WTC11 (cell line): ENCODE measurements at regions not wholly inside any gene's neighbourhood (a gene's known extent, or its start where the extent isn't known, plus 50 kb on each side); places are given as distances from the start of the nearest gene placed in this dataset.

ENCODE experiments used
- ATAC-seq: fragments of 200-7000 bp; cut with Tn5 transposase; 2 replicates; pipeline ENCODE4 v1.10.0; 2021; ENCODE audit warnings: mild to moderate bottlenecking, moderate library complexity
- CTCF ChIA-PET: fragments of 300-600 bp; sonication (Branson Sonifier 250); formaldehyde crosslinking; loops from one replicate; lab custom pipeline; 2021; ENCODE audit warnings: antibody characterized with exemption; lab: Charles Lee
- POLR2A ChIA-PET: fragments of 350-600 bp; sonication (Branson Sonifier 250); formaldehyde crosslinking; loops from one replicate; lab custom pipeline; 2021; ENCODE audit warnings: antibody characterized with exemption; lab: Charles Lee
- DNase-seq: peaks from one replicate; pipeline ENCODE4 v3.0.0; 2021; ENCODE audit warnings: low spot score
- H3K27ac Mint-ChIP-seq: 2 replicates; pipeline ENCODE4 v1.8.0; 2021; ENCODE audit warnings: mixed read lengths
- H3K27me3 Mint-ChIP-seq: 2 replicates; pipeline ENCODE4 v1.8.0; 2021; ENCODE audit warnings: low read depth, mild to moderate bottlenecking, moderate library complexity, mixed read lengths
- H3K36me3 Mint-ChIP-seq: 2 replicates; pipeline ENCODE4 v1.8.0; 2021; ENCODE audit warnings: mixed read lengths
- H3K4me1 Mint-ChIP-seq: 2 replicates; pipeline ENCODE4 v1.8.0; 2022; ENCODE audit warnings: mixed read lengths
- H3K4me3 Mint-ChIP-seq: 2 replicates; pipeline ENCODE4 v1.8.0; 2021; ENCODE audit warnings: mild to moderate bottlenecking, moderate library complexity, mixed read lengths
- H3K9me3 Mint-ChIP-seq: 2 replicates; pipeline ENCODE4 v1.8.0; 2021; ENCODE audit warnings: mixed read lengths
- ATF1 ChIP-seq: sonication (generic); formaldehyde crosslinking; IDR thresholded peaks from 2 replicates; pipeline ENCODE4 v1.8.1; 2023; ENCODE audit warnings: mild to moderate bottlenecking, moderate library complexity, missing genetic modification reagents
- CREB1 ChIP-seq: sonication (generic); formaldehyde crosslinking; IDR thresholded peaks from 2 replicates; pipeline ENCODE4 v1.8.0; 2023; ENCODE audit warnings: mild to moderate bottlenecking, missing genetic modification reagents
- E2F4 ChIP-seq: sonication (generic); formaldehyde crosslinking; IDR thresholded peaks from 2 replicates; pipeline ENCODE4 v1.8.1; 2022; ENCODE audit warnings: low read depth, mild to moderate bottlenecking, moderate library complexity, missing genetic modification reagents, borderline replicate concordance
- ELF4 ChIP-seq: sonication (generic); formaldehyde crosslinking; IDR thresholded peaks from 2 replicates; pipeline ENCODE4 v1.8.1; 2022; ENCODE audit warnings: low read depth, mild to moderate bottlenecking, moderate library complexity, missing genetic modification reagents
- FOXP4 ChIP-seq: sonication (generic); formaldehyde crosslinking; IDR thresholded peaks from 2 replicates; pipeline ENCODE4 v1.8.0; 2022; ENCODE audit warnings: mild to moderate bottlenecking, missing genetic modification reagents
- GABPB1 ChIP-seq: sonication (generic); formaldehyde crosslinking; IDR thresholded peaks from 2 replicates; pipeline ENCODE4 v1.8.1; 2023; ENCODE audit warnings: mild to moderate bottlenecking, missing genetic modification reagents
- GRHL2 ChIP-seq: fragments of 250-450 bp; sonication (Bioruptor Pico); IDR thresholded peaks from 2 replicates; pipeline ENCODE4 v1.8.0; 2022; ENCODE audit warnings: mild to moderate bottlenecking, moderate library complexity; ENCODE audit not compliant: insufficient replicate concordance, severe bottlenecking
- HMGA2 ChIP-seq: fragments of 250-450 bp; sonication (Bioruptor Pico); IDR thresholded peaks from 2 replicates; pipeline ENCODE4 v1.4.0; 2021; ENCODE audit warnings: mild to moderate bottlenecking, moderate library complexity
- NR3C1 ChIP-seq: sonication (generic); formaldehyde crosslinking; conservative IDR thresholded peaks from 2 replicates; pipeline ENCODE4 v1.8.1; 2023; ENCODE audit warnings: low read depth, mild to moderate bottlenecking, missing genetic modification reagents
- RELA ChIP-seq: sonication (generic); formaldehyde crosslinking; IDR thresholded peaks from 2 replicates; pipeline ENCODE4 v1.8.1; 2022; ENCODE audit warnings: missing genetic modification reagents, mild to moderate bottlenecking, borderline replicate concordance
- SOX15 ChIP-seq: fragments of 250-450 bp; sonication (Bioruptor Pico); IDR thresholded peaks from 2 replicates; pipeline ENCODE4 v1.9.0; 2021; ENCODE audit warnings: mild to moderate bottlenecking
- TEAD1 ChIP-seq: sonication (generic); formaldehyde crosslinking; IDR thresholded peaks from 2 replicates; pipeline ENCODE4 v1.8.0; 2022; ENCODE audit warnings: mild to moderate bottlenecking, missing genetic modification reagents
- ZBTB21 ChIP-seq: sonication (generic); formaldehyde crosslinking; IDR thresholded peaks from 2 replicates; pipeline ENCODE4 v1.8.1; 2023; ENCODE audit warnings: mild to moderate bottlenecking, missing genetic modification reagents, borderline replicate concordance
- ZNF263 ChIP-seq: sonication (generic); formaldehyde crosslinking; IDR thresholded peaks from 2 replicates; pipeline ENCODE4 v1.8.1; 2022; ENCODE audit warnings: low read depth, mild to moderate bottlenecking, moderate library complexity, missing genetic modification reagents
- ZNF396 ChIP-seq: fragments of 250-450 bp; sonication (Bioruptor Pico); IDR thresholded peaks from 2 replicates; pipeline ENCODE4 v1.8.0; 2021; ENCODE audit warnings: mild to moderate bottlenecking, moderate library complexity, borderline replicate concordance
- ZNF671 ChIP-seq: fragments of 250-450 bp; sonication (Bioruptor Pico); IDR thresholded peaks from 2 replicates; pipeline ENCODE4 v1.8.0; 2021; ENCODE audit warnings: mild to moderate bottlenecking
- ZSCAN18 ChIP-seq: fragments of 250-450 bp; sonication (Bioruptor Pico); IDR thresholded peaks from 2 replicates; pipeline ENCODE4 v2.1.2; 2022; ENCODE audit warnings: mild to moderate bottlenecking, moderate library complexity
- TF ChIP-seq, protein P1 (sequence below): fragments of 250-450 bp; sonication (Bioruptor Pico); IDR thresholded peaks from 2 replicates; pipeline ENCODE4 v1.9.0; 2021; ENCODE audit warnings: mild to moderate bottlenecking
- TF ChIP-seq, protein P2 (sequence below): sonication (generic); formaldehyde crosslinking; IDR thresholded peaks from 2 replicates; pipeline ENCODE4 v1.8.1; 2023; ENCODE audit warnings: mild to moderate bottlenecking, missing genetic modification reagents, moderate library complexity
- TF ChIP-seq, protein P3 (sequence below): sonication (generic); formaldehyde crosslinking; IDR thresholded peaks from 2 replicates; pipeline ENCODE4 v1.8.0; 2022; ENCODE audit warnings: mild to moderate bottlenecking, missing genetic modification reagents
- TF ChIP-seq, protein P4 (sequence below): sonication (generic); formaldehyde crosslinking; IDR thresholded peaks from 2 replicates; pipeline ENCODE4 v1.8.1; 2022; ENCODE audit warnings: mild to moderate bottlenecking, moderate library complexity, missing genetic modification reagents
- TF ChIP-seq, protein P5 (sequence below): sonication (generic); formaldehyde crosslinking; IDR thresholded peaks from 2 replicates; pipeline ENCODE4 v1.8.0; 2023; ENCODE audit warnings: missing genetic modification reagents

DNA sequence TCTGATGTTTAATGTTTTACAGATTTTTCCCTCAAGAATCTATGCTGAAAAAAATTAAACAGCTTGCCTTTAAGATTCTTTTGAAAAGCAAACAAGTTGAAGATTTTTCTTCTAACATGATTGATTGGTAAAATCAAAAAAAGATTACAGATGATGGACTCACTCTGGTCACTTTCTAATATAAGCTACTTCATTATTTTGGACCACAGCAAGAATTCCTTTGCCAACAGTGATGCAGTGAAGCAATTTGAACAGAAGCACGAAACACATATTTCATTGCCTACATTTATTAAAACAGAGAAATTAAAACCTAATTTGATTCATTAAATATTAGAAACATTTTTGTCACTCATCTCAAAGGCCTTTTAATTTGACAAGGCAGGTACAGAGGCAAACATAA is 82.1 kb upstream of the SGCE start:
- Mint-ChIP-seq H3K4me3 (no peak overlapping the region), H3K9me3 (peaks cover 4% of the 10 kb centered on the region; the same call in 1 of the 2 replicates), H3K27ac (no peak overlapping the region), H3K36me3 (no peaks in the 10 kb centered on the region)
- no peak for ATAC-seq
- no peak for TF ChIP-seq RELA (CRISPR knock-in tag)
- TF ChIP-seq TEAD1 (CRISPR knock-in tag), result no peak
- no peak for TF ChIP-seq ZSCAN18
- TF ChIP-seq ZNF671, result no peak
- no peak for TF ChIP-seq HMGA2 (CRISPR knock-in tag)
- no peak for TF ChIP-seq ELF4 (CRISPR knock-in tag)
- TF ChIP-seq, protein P1, sequence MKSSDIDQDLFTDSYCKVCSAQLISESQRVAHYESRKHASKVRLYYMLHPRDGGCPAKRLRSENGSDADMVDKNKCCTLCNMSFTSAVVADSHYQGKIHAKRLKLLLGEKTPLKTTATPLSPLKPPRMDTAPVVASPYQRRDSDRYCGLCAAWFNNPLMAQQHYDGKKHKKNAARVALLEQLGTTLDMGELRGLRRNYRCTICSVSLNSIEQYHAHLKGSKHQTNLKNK (CRISPR knock-in tag), result no peak
- TF ChIP-seq GRHL2 (CRISPR knock-in tag), result no peak
- no peak for TF ChIP-seq FOXP4
- TF ChIP-seq, protein P2, sequence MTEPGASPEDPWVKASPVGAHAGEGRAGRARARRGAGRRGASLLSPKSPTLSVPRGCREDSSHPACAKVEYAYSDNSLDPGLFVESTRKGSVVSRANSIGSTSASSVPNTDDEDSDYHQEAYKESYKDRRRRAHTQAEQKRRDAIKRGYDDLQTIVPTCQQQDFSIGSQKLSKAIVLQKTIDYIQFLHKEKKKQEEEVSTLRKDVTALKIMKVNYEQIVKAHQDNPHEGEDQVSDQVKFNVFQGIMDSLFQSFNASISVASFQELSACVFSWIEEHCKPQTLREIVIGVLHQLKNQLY (CRISPR knock-in tag), result no peak
- TF ChIP-seq, protein P3, sequence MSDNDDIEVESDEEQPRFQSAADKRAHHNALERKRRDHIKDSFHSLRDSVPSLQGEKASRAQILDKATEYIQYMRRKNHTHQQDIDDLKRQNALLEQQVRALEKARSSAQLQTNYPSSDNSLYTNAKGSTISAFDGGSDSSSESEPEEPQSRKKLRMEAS, result no peak
- TF ChIP-seq, protein P4, sequence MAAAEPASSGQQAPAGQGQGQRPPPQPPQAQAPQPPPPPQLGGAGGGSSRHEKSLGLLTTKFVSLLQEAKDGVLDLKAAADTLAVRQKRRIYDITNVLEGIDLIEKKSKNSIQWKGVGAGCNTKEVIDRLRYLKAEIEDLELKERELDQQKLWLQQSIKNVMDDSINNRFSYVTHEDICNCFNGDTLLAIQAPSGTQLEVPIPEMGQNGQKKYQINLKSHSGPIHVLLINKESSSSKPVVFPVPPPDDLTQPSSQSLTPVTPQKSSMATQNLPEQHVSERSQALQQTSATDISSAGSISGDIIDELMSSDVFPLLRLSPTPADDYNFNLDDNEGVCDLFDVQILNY (CRISPR knock-in tag), result no peak
- TF ChIP-seq E2F4 (CRISPR knock-in tag), result no peak
- TF ChIP-seq, all 79 proteins: peak for 0
- ChIA-PET CTCF (no interaction called here), POLR2A (no interaction called here)
- Mint-ChIP-seq H3K4me1 (no peaks in the 10 kb centered on the region), H3K27me3 (no peaks in the 10 kb centered on the region)
- no peak for DNase-seq

- ChIA-PET CTCF (no interaction called here), POLR2A (no interaction called here)
- TF ChIP-seq, protein P5, sequence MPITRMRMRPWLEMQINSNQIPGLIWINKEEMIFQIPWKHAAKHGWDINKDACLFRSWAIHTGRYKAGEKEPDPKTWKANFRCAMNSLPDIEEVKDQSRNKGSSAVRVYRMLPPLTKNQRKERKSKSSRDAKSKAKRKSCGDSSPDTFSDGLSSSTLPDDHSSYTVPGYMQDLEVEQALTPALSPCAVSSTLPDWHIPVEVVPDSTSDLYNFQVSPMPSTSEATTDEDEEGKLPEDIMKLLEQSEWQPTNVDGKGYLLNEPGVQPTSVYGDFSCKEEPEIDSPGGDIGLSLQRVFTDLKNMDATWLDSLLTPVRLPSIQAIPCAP (CRISPR knock-in tag), result no peak
- Mint-ChIP-seq H3K4me3 (no peak overlapping the region), H3K9me3 (peaks cover 4% of the 10 kb centered on the region; the same call in 1 of the 2 replicates), H3K4me1 (no peaks in the 10 kb centered on the region), H3K27me3 (no peaks in the 10 kb centered on the region), H3K36me3 (no peaks in the 10 kb centered on the region), H3K27ac (no peak overlapping the region)
- DNase-seq (no peak), ATAC-seq (no peak)
These were observed 83.2 kb upstream of the SGCE start for GRCh38 chr7:94739180-94739579.

DNA sequence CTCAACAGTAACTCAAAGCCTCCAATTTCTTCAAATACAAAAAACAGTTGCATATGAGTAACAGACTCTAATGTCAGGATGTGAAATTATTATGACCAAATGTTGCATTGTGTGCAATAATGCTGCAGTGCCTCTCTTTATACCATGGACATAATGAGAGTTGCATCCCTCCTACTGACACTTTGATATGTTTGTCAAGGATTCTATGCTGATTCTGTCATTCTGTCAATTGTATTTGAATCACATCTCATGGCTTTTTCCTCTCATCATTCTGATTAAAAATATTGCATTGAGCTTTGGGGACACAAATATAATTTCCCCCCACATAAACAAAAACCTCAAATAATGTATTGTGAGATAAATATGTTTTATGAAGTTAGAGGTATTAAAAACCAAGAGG is 84.6 kb upstream of the SGCE start:
- Mint-ChIP-seq H3K9me3 (no peaks in the 10 kb centered on the region), H3K27ac (no peak overlapping the region), H3K4me3 (no peak overlapping the region), H3K36me3 (no peaks in the 10 kb centered on the region), H3K4me1 (no peaks in the 10 kb centered on the region), H3K27me3 (no peaks in the 10 kb centered on the region)
- ChIA-PET POLR2A (no interaction called here), CTCF (no interaction called here)
- no peak for DNase-seq
- ATAC-seq, result no peak
- TF ChIP-seq ZNF396 (CRISPR knock-in tag) (no peak), CREB1 (CRISPR knock-in tag) (no peak), GABPB1 (CRISPR knock-in tag) (no peak), SOX15 (CRISPR knock-in tag) (no peak), GRHL2 (CRISPR knock-in tag) (no peak), ZNF263 (CRISPR knock-in tag) (no peak), NR3C1 (no peak), ATF1 (CRISPR knock-in tag) (no peak), ELF4 (CRISPR knock-in tag) (no peak), ZBTB21 (CRISPR knock-in tag) (no peak)
